HG02623 (cell line): ENCODE measurements at regions not wholly inside any gene's neighbourhood (a gene's known extent, or its start where the extent isn't known, plus 50 kb on each side); places are given as distances from the start of the nearest gene placed in this dataset.
"Not testable (repeated sequence)": the region's sequence is repeated elsewhere in the genome, so short reads cannot be mapped to it uniquely, and the experiment has no call there.

Experiments used
- ATAC-seq: cut with Tn5 transposase; IDR thresholded peaks from one replicate; pipeline ENCODE4 v1.9.1; 2021; ENCODE audit warnings: moderate library complexity; ENCODE audit not compliant: unreplicated experiment

- ATAC-seq, result no peak
Measured at GRCh38 chr7:146057958-146058357, 58.6 kb upstream of the CNTNAP2 start.

- ATAC-seq, result no peak
Measured at GRCh38 chr7:146054909-146055308, 61.7 kb upstream of the CNTNAP2 start.

GRCh38 chr7:146053492-146053891 is 63.1 kb upstream of the CNTNAP2 start:
- no peak for ATAC-seq

- not testable (repeated sequence) for ATAC-seq
Measured at GRCh38 chr7:146043310-146043709, 73.3 kb upstream of the CNTNAP2 start.

- no peak for ATAC-seq
Measured at GRCh38 chr7:146028251-146028750, 88.3 kb upstream of the CNTNAP2 start.

- no peak for ATAC-seq
Measured at GRCh38 chr7:146027243-146027642, 89.4 kb upstream of the CNTNAP2 start.

GRCh38 chr7:146022776-146023175 is 93.8 kb upstream of the CNTNAP2 start:
- ATAC-seq, result no peak

GRCh38 chr7:146019041-146020004 is 97.3 kb upstream of the CNTNAP2 start:
- not testable (repeated sequence) for ATAC-seq

- not testable (repeated sequence) for ATAC-seq
Measured at GRCh38 chr7:146017366-146017765, 99.2 kb upstream of the CNTNAP2 start.

GRCh38 chr7:146014154-146014553 is 102.4 kb upstream of the CNTNAP2 start:
- ATAC-seq, result not testable (repeated sequence)

GRCh38 chr7:146008293-146008692 is 108.3 kb upstream of the CNTNAP2 start:
- ATAC-seq, result no peak

GRCh38 chr7:146004805-146005204 is 111.8 kb upstream of the CNTNAP2 start:
- no peak for ATAC-seq

- peak; percentile 94 for ATAC-seq
Measured at GRCh38 chr7:146002431-146003078, 114.0 kb upstream of the CNTNAP2 start.

- ATAC-seq, result no peak
Measured at GRCh38 chr7:146002008-146002407, 114.6 kb upstream of the CNTNAP2 start.

- no peak for ATAC-seq
Measured at GRCh38 chr7:146000882-146001281, 115.7 kb upstream of the CNTNAP2 start.

- no peak for ATAC-seq
Measured at GRCh38 chr7:145989469-145989868, 127.1 kb upstream of the CNTNAP2 start.

- no peak for ATAC-seq
Measured at GRCh38 chr7:145986248-145986874, 130.2 kb upstream of the CNTNAP2 start.

GRCh38 chr7:145978769-145979168 is 137.8 kb upstream of the CNTNAP2 start:
- ATAC-seq, result no peak

GRCh38 chr7:145959981-145960380 is 156.6 kb upstream of the CNTNAP2 start:
- no peak for ATAC-seq

GRCh38 chr7:145957160-145957890 is 159.3 kb upstream of the CNTNAP2 start:
- ATAC-seq, result no peak

GRCh38 chr7:145951566-145951965 is 165.0 kb upstream of the CNTNAP2 start:
- ATAC-seq, result no peak
